ENCODE measurements at regions not wholly inside any gene's neighbourhood (a gene's known extent, or its start where the extent isn't known, plus 50 kb on each side); places are given as distances from the start of the nearest gene placed in this dataset.

GRCh38 chr5:96517295-96517694 lies 84.2 kb upstream of the PCSK1 start (continued):
- TF ChIP-seq CTCF (IDR thresholded peaks at IDR 0.05 in 2 of 3, conservative IDR thresholded peaks at IDR 0.05 in 1 of 3; ENCODE audit: borderline replicate concordance in 1 of 3, insufficient read depth in 1 of 3, low read depth in 2 of 3, low read length in 2 of 3) (no peak), ELF1 (IDR thresholded peaks at IDR 0.05; ENCODE audit: borderline replicate concordance, low read depth) (no peak), EGR1 (IDR thresholded peaks at IDR 0.05; ENCODE audit: low read depth) (no peak), POLR2AphosphoS5 (IDR thresholded peaks at IDR 0.05; ENCODE audit: low read depth, low read length) (no peak)

DNA sequence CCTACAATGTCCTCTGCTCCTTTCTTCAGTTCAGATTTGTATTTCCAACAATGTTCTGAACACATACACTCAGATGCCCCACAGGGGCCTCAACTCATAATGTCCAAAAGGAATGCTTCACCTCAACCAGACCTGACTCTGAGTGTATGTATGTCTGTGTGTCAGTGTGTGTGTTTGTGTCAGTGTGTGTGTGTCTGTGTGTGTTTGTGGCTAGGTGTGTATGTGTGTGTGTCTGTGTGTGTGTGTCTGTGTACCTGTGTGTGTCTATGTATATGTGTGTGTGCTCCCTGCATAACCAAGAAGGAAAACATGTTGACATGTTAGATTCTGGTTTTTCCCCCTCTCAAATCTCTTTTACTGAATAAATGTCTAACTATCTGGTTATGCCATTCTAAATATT lies 87.3 kb upstream of the PCSK1 start:
- Histone ChIP-seq H3K4me2 (ENCODE audit: low read length) (no peak overlapping the region), H2AFZ (ENCODE audit: low read depth, low read length, poor library complexity, severe bottlenecking) (no peak overlapping the region), H3K27ac (ENCODE audit: low read depth, low read length) (no peak overlapping the region), H3K36me3 (ENCODE audit: control insufficient read depth in 1 of 2, insufficient read depth in 2 of 2, low read length in 2 of 2) (no peaks in the 10 kb centered on the region), H3K79me2 (ENCODE audit: insufficient read depth, low read length) (no peaks in the 10 kb centered on the region), H3K9me3 (ENCODE audit: control insufficient read depth in 1 of 2, insufficient read depth in 1 of 2, low read depth in 1 of 2, low read length in 2 of 2) (no peaks in the 10 kb centered on the region), H3K9me2 (ENCODE audit: insufficient read depth) (no peaks in the 10 kb centered on the region), H3K27me3 (ENCODE audit: insufficient read depth, low read length) (no peaks in the 10 kb centered on the region; the same call in 1 of the 2 replicates), H3K4me3 (replicated peaks in 1 of 2; ENCODE audit: low read depth in 1 of 2, low read length in 2 of 2) (no peak overlapping the region), H3K4me1 (ENCODE audit: control insufficient read depth in 1 of 2, insufficient read depth in 2 of 2, low read length in 2 of 2) (no peaks in the 10 kb centered on the region), H3K9ac (ENCODE audit: low read length) (no peak overlapping the region), H4K20me1 (ENCODE audit: insufficient read depth) (no peaks in the 10 kb centered on the region)
- no TSS peak for BruUV-seq (replicated peaks)
- ChIA-PET POLR2A (no interaction called here), RAD21 (ENCODE audit: low non-redundant PET in 1 of 2, low total read pairs in 2 of 2, uncharacterized antibody in 2 of 2, unreplicated experiment in 2 of 2) (no interaction called here), CTCF (no interaction called here)
- intact Hi-C loops (cut with micrococcal nuclease): no loop called here
- DNase-seq (ENCODE audit: low read depth, low spot score) (no peak), ATAC-seq (no peak)
- no peak for TF ChIP-seq ELF1 (IDR thresholded peaks at IDR 0.05; ENCODE audit: borderline replicate concordance, low read depth)
- TF ChIP-seq ZFX (IDR thresholded peaks at IDR 0.05): no peak
- no peak for TF ChIP-seq TCF7L2 (IDR thresholded peaks at IDR 0.05; ENCODE audit: borderline replicate concordance, extremely low read depth, insufficient read depth, insufficient read length)
- TF ChIP-seq EZH2 (IDR thresholded peaks at IDR 0.05): no peak
- no peak for TF ChIP-seq ZBTB33 (IDR thresholded peaks at IDR 0.05; ENCODE audit: extremely low read depth, insufficient replicate concordance, low read length)
- no peak for TF ChIP-seq SRF (IDR thresholded peaks at IDR 0.05; ENCODE audit: low read depth)
- no peak for TF ChIP-seq RAD21 (IDR thresholded peaks at IDR 0.05; ENCODE audit: low read depth)

All from HCT116 (cell line).